HG03280 (cell line): ENCODE measurements at regions not wholly inside any gene's neighbourhood (a gene's known extent, or its start where the extent isn't known, plus 50 kb on each side); places are given as distances from the start of the nearest gene placed in this dataset.

Experiments
- ATAC-seq: cut with Tn5 transposase; IDR thresholded peaks from one replicate; pipeline ENCODE4 v1.9.1; 2021; ENCODE audit warnings: mild to moderate bottlenecking, moderate library complexity; ENCODE audit not compliant: unreplicated experiment

GRCh38 chr7:88442413-88442812 lies 135.7 kb upstream of the STEAP4 start:
- no peak for ATAC-seq

GRCh38 chr7:88437132-88437531 lies 130.4 kb upstream of the STEAP4 start:
- ATAC-seq = no peak

- no peak for ATAC-seq
These were observed 125.6 kb upstream of the STEAP4 start for GRCh38 chr7:88432301-88432700.

GRCh38 chr7:88431882-88432281 lies 125.2 kb upstream of the STEAP4 start:
- ATAC-seq = no peak

- no peak for ATAC-seq
These were observed 122.7 kb upstream of the STEAP4 start for GRCh38 chr7:88429382-88429781.

- no peak for ATAC-seq
These were observed 95.8 kb upstream of the STEAP4 start for GRCh38 chr7:88402529-88402928.

GRCh38 chr7:88401009-88401623 lies 94.4 kb upstream of the STEAP4 start:
- peak; percentile 56 for ATAC-seq

GRCh38 chr7:88399696-88400240 lies 93.1 kb upstream of the STEAP4 start:
- ATAC-seq = no peak

- ATAC-seq = no peak
These were observed 92.3 kb upstream of the STEAP4 start for GRCh38 chr7:88399036-88399435.

- ATAC-seq = no peak
These were observed 91.8 kb upstream of the STEAP4 start for GRCh38 chr7:88398459-88398858.

- peak; percentile 16 for ATAC-seq
These were observed 90.2 kb upstream of the STEAP4 start for GRCh38 chr7:88396948-88397322.

- ATAC-seq = peak; percentile 71
These were observed 89.7 kb upstream of the STEAP4 start for GRCh38 chr7:88396295-88396947.

- ATAC-seq = no peak
These were observed 89.0 kb upstream of the STEAP4 start for GRCh38 chr7:88395715-88396114.

GRCh38 chr7:88391247-88391646 lies 84.6 kb upstream of the STEAP4 start:
- no peak for ATAC-seq

- no peak for ATAC-seq
These were observed 80.7 kb upstream of the STEAP4 start for GRCh38 chr7:88387368-88387767.

GRCh38 chr7:88386665-88387156 lies 80.0 kb upstream of the STEAP4 start:
- no peak for ATAC-seq

GRCh38 chr7:88377434-88377833 lies 70.7 kb upstream of the STEAP4 start:
- no peak for ATAC-seq

- no peak for ATAC-seq
These were observed 62.0 kb upstream of the STEAP4 start for GRCh38 chr7:88368686-88369085.

- no peak for ATAC-seq
These were observed 60.2 kb upstream of the STEAP4 start for GRCh38 chr7:88366845-88367244.

GRCh38 chr7:88363869-88364268 lies 57.2 kb upstream of the STEAP4 start:
- ATAC-seq = no peak

- no peak for ATAC-seq
These were observed 56.6 kb upstream of the STEAP4 start for GRCh38 chr7:88363249-88363648.

- no peak for ATAC-seq
These were observed 54.7 kb upstream of the STEAP4 start for GRCh38 chr7:88361357-88361756.
